ENCODE measurements at regions not wholly inside any gene's neighbourhood (a gene's known extent, or its start where the extent isn't known, plus 50 kb on each side); places are given as distances from the start of the nearest gene placed in this dataset.

DNA sequence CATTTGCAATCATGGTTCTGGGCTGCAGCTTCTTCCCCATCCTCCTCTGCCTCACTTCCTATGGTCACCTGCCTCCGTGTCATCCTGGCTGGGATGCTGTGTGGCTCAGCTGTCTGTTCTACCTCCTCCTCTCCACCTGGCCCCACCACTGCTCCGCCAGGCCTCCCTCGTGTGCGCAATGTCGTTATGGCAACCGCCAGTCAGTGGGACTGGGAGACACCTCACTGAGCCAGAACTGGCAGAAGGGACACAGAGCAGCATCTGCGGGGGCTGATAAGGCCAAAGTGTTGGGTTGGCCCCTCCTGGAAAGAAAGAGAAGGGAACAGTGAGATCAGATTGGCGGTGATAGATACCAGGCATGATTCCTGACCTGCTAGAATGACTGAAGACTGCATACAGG lies 527.5 kb downstream of the INHBA start:
- DNase-seq (ENCODE audit: low read depth, low spot score) = no peak
- H3K36me3 ChIP-seq (ENCODE audit: control insufficient read depth, insufficient read depth, low read length) = no peaks in the 10 kb centered on the region
- no peak overlapping the region for H3K4me3 ChIP-seq (ENCODE audit: low read length)
- no CpG with 5 or more reads among the region's 8 CpGs for WGBS (ENCODE audit: insufficient coverage, insufficient read length)
- no peaks in the 10 kb centered on the region for H3K27me3 ChIP-seq (ENCODE audit: control insufficient read depth, insufficient read depth, low read length)
- no peak overlapping the region for H3K27ac ChIP-seq (ENCODE audit: low read length)
- no peaks in the 10 kb centered on the region for H3K9me3 ChIP-seq (ENCODE audit: control insufficient read depth, insufficient read depth, low read length)
- no peaks in the 10 kb centered on the region; the same call in 1 of the 2 replicates for H3K4me1 ChIP-seq (ENCODE audit: control insufficient read depth, insufficient read depth, low read length)

DNA sequence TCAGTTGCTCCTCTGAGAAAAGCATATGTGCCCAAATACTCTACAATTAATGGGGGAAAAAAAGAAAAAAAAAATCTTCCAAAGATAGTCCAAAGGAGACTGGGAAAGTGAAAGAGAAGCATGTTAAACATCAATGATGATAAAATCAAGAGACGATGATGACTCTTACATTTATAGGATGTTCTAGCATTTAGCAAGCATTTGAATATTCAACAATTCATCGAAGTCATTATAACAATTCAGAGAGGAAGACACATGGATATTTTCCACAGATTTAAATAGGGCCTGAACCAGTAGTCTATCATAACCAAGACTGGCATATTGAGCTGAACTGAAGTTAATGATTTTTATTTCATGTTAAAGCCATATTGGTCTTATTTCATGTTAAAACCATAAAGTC lies 528.4 kb downstream of the INHBA start:
- Histone ChIP-seq H3K4me3 (ENCODE audit: low read length) (no peak overlapping the region), H3K27ac (ENCODE audit: low read length) (no peak overlapping the region), H3K36me3 (ENCODE audit: control insufficient read depth, insufficient read depth, low read length) (no peaks in the 10 kb centered on the region), H3K9me3 (ENCODE audit: control insufficient read depth, insufficient read depth, low read length) (no peaks in the 10 kb centered on the region), H3K4me1 (ENCODE audit: control insufficient read depth, insufficient read depth, low read length) (no peaks in the 10 kb centered on the region; the same call in 1 of the 2 replicates), H3K27me3 (ENCODE audit: control insufficient read depth, insufficient read depth, low read length) (no peaks in the 10 kb centered on the region)
- no peak for DNase-seq (ENCODE audit: low read depth, low spot score)
- no CpG with 5 or more reads among the region's 2 CpGs for WGBS (ENCODE audit: insufficient coverage, insufficient read length)

DNA sequence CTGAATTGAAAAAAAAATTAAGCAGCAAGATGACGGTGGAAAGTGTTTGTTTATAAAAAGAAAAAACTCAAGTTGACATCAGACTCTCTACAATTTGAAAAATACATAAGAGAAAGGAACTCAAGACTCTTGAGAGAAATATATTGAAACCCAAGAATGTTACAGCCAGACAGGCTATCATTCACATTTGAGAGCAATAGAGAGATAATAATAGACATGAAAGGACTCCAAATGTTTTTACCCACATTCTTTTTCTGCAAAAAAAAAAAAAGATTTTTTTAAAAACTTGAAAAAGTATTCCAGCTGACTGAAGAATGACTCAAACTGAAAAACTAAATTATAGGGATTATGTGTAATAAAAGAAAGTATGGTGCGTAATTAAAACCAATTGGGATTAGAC lies 532.4 kb downstream of the INHBA start:
- DNase-seq (ENCODE audit: low read depth, low spot score) = no peak
- H3K4me3 ChIP-seq (ENCODE audit: low read length) = no peak overlapping the region
- no peak overlapping the region for H3K27ac ChIP-seq (ENCODE audit: low read length)
- H3K36me3 ChIP-seq (ENCODE audit: control insufficient read depth, insufficient read depth, low read length) = no peaks in the 10 kb centered on the region
- H3K9me3 ChIP-seq (ENCODE audit: control insufficient read depth, insufficient read depth, low read length) = no peaks in the 10 kb centered on the region
- WGBS (ENCODE audit: insufficient coverage, insufficient read length) = 100% methylated on average over 1 of the region's 2 CpGs
- H3K4me1 ChIP-seq (ENCODE audit: control insufficient read depth, insufficient read depth, low read length) = no peaks in the 10 kb centered on the region; the same call in 1 of the 2 replicates
- no peaks in the 10 kb centered on the region for H3K27me3 ChIP-seq (ENCODE audit: control insufficient read depth, insufficient read depth, low read length)

DNA sequence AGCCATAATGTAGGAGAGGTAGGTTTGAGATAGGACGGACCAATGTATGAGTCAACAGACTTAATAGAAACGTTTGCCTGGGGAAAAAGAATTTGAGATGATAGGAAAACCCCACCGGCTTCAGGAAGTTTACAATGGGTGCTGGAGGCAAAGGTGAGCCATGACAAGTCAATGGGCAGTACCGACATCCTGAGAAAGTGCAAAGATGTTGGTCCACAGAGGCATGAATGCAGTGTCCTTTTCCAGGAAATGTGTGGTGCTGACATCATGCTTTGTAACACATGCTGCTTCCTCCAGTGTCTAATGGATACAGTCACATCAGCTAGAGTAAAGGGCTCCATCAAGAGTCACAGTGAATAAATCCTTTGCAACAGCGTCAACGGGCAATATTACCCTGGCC lies 533.6 kb downstream of the INHBA start:
- Histone ChIP-seq H3K27ac (ENCODE audit: low read length) (no peak overlapping the region), H3K36me3 (ENCODE audit: control insufficient read depth, insufficient read depth, low read length) (no peaks in the 10 kb centered on the region), H3K4me3 (ENCODE audit: low read length) (no peak overlapping the region), H3K9me3 (ENCODE audit: control insufficient read depth, insufficient read depth, low read length) (no peaks in the 10 kb centered on the region), H3K27me3 (ENCODE audit: control insufficient read depth, insufficient read depth, low read length) (no peaks in the 10 kb centered on the region), H3K4me1 (ENCODE audit: control insufficient read depth, insufficient read depth, low read length) (no peaks in the 10 kb centered on the region)
- no CpG with 5 or more reads among the region's 6 CpGs for WGBS (ENCODE audit: insufficient coverage, insufficient read length)
- DNase-seq (ENCODE audit: low read depth, low spot score) = no peak

DNA sequence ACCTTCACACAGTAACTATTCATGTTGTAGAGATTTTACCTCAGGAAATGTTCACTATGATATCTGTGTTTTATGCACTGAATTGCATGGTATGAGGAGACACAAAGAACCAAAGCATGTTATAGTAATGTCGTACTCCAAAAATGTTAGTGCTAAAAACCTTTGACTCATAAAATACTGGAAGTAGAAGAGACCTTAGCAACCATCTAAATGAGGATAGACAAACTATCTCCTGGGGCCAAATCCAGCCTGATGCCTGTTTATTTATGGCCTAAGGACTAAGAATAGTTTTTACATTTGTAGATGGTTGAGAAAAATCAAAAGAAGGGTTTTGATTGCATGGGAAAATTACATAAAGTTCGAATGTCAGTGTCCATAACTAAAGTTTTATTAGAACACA lies 535.1 kb downstream of the INHBA start:
- no peak for DNase-seq (ENCODE audit: low read depth, low spot score)
- Histone ChIP-seq H3K4me3 (ENCODE audit: low read length) (no peak overlapping the region), H3K36me3 (ENCODE audit: control insufficient read depth, insufficient read depth, low read length) (no peaks in the 10 kb centered on the region), H3K9me3 (ENCODE audit: control insufficient read depth, insufficient read depth, low read length) (no peaks in the 10 kb centered on the region), H3K27me3 (ENCODE audit: control insufficient read depth, insufficient read depth, low read length) (no peaks in the 10 kb centered on the region), H3K4me1 (ENCODE audit: control insufficient read depth, insufficient read depth, low read length) (no peaks in the 10 kb centered on the region), H3K27ac (ENCODE audit: low read length) (no peak overlapping the region)
- WGBS (ENCODE audit: insufficient coverage, insufficient read length) = no CpG with 5 or more reads among the region's 2 CpGs

DNA sequence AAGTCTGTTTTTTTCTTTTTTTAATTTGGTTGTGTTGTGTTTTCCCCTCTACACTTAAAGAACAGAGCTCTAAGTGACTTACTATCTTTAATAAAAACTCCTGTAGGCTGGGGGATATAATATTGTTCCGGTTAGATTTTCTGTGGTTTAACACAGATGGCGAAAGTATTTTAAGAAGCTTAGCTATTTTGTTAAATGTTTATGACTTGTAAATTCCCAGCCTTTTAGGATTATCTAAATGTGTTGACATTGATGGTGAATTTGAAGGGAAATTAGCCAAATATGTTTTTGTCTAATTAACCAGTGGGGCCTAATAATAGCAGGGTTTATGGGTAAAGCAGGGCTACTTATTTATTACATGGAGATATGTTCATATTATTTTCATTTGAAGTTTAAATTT lies 538.5 kb downstream of the INHBA start:
- no CpG with 5 or more reads among the region's 2 CpGs for WGBS (ENCODE audit: insufficient coverage, insufficient read length)
- no peaks in the 10 kb centered on the region for H3K36me3 ChIP-seq (ENCODE audit: control insufficient read depth, insufficient read depth, low read length)
- no peak overlapping the region for H3K27ac ChIP-seq (ENCODE audit: low read length)
- H3K4me1 ChIP-seq (ENCODE audit: control insufficient read depth, insufficient read depth, low read length) = no peaks in the 10 kb centered on the region
- no peak for DNase-seq (ENCODE audit: low read depth, low spot score)
- no peaks in the 10 kb centered on the region for H3K9me3 ChIP-seq (ENCODE audit: control insufficient read depth, insufficient read depth, low read length)
- H3K27me3 ChIP-seq (ENCODE audit: control insufficient read depth, insufficient read depth, low read length) = no peaks in the 10 kb centered on the region
- H3K4me3 ChIP-seq (ENCODE audit: low read length) = no peak overlapping the region

DNA sequence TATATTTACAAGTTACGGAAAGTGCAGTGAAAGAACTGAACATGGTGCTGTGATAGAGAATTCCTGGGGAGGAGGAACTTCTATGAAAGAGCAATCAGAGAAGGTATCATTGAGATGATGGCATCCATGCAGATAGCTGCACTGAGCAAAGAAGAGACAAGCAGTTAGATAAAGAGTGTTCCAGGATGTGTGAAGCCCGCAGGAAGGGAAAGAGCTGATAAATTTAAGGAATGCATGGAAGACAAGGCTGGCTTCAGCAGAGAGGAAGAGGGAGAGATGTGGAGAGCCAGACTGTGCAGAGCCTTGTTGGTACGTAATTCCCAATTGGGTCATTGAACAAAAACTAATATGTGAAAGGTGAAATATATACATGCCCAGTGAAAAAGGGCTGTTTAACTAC lies 538.9 kb downstream of the INHBA start:
- Histone ChIP-seq H3K27ac (ENCODE audit: low read length) (no peak overlapping the region), H3K4me1 (ENCODE audit: control insufficient read depth, insufficient read depth, low read length) (no peaks in the 10 kb centered on the region), H3K27me3 (ENCODE audit: control insufficient read depth, insufficient read depth, low read length) (no peaks in the 10 kb centered on the region), H3K36me3 (ENCODE audit: control insufficient read depth, insufficient read depth, low read length) (no peaks in the 10 kb centered on the region), H3K9me3 (ENCODE audit: control insufficient read depth, insufficient read depth, low read length) (no peaks in the 10 kb centered on the region), H3K4me3 (ENCODE audit: low read length) (no peak overlapping the region)
- no peak for DNase-seq (ENCODE audit: low read depth, low spot score)
- 100% methylated on average over 1 of the region's 3 CpGs for WGBS (ENCODE audit: insufficient coverage, insufficient read length)

DNA sequence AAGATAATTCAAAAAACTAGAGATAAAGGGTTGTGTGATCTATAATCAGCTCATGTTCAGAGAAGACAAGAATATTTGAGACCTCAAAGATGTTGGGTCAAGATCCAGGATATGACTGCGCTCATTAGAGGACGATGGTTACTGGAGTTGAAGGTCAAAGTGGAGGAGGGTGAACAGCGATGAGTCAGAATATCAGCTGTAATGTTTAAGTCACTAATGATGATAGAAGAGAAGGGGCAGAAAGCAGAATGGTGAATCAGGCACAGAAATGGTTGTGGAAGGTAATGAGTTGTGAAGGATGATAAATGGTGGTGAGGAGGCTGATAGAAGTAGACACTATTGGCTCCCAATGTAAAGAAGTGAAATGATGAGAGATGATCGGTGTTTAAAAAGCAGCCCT lies 540.3 kb downstream of the INHBA start:
- no peaks in the 10 kb centered on the region for H3K27me3 ChIP-seq (ENCODE audit: control insufficient read depth, insufficient read depth, low read length)
- no peaks in the 10 kb centered on the region for H3K36me3 ChIP-seq (ENCODE audit: control insufficient read depth, insufficient read depth, low read length)
- no CpG with 5 or more reads among the region's 4 CpGs for WGBS (ENCODE audit: insufficient coverage, insufficient read length)
- H3K4me3 ChIP-seq (ENCODE audit: low read length) = no peak overlapping the region
- DNase-seq (ENCODE audit: low read depth, low spot score) = no peak
- H3K27ac ChIP-seq (ENCODE audit: low read length) = no peak overlapping the region
- H3K9me3 ChIP-seq (ENCODE audit: control insufficient read depth, insufficient read depth, low read length) = no peaks in the 10 kb centered on the region
- H3K4me1 ChIP-seq (ENCODE audit: control insufficient read depth, insufficient read depth, low read length) = no peaks in the 10 kb centered on the region

DNA sequence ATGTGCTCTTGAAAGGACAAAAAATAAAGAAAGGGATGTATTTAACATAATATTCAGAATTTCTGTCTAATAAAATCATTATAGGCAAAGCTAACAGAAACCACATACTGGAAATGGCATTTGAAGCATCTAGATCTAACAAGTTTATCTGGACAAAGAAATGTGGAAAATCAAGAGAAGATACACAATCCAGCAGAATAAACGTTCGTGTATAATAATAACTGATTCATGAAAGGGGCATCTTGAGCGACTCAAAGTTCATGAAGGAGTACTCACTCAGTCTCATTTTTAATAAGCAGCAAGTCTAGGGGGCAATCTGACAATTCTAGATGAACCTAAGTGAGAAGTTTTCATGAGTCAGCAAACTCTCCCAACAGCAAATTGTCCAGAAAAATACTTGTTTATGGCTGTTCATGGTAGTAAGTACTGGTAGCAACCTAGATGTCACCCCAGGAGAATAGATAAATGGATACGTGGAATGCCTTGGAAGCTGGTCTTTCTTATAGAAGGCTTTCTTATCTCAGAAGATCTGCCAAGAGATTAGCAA lies 541.8 kb downstream of the INHBA start:
- no peak for DNase-seq (ENCODE audit: low read depth, low spot score)
- no CpG with 5 or more reads among the region's 4 CpGs for WGBS (ENCODE audit: insufficient coverage, insufficient read length)
- no peaks in the 10 kb centered on the region for H3K9me3 ChIP-seq (ENCODE audit: control insufficient read depth, insufficient read depth, low read length)
- H3K27me3 ChIP-seq (ENCODE audit: control insufficient read depth, insufficient read depth, low read length) = no peaks in the 10 kb centered on the region
- H3K27ac ChIP-seq (ENCODE audit: low read length) = no peak overlapping the region
- H3K36me3 ChIP-seq (ENCODE audit: control insufficient read depth, insufficient read depth, low read length) = no peaks in the 10 kb centered on the region
- no peaks in the 10 kb centered on the region for H3K4me1 ChIP-seq (ENCODE audit: control insufficient read depth, insufficient read depth, low read length)
- H3K4me3 ChIP-seq (ENCODE audit: low read length) = no peak overlapping the region

DNA sequence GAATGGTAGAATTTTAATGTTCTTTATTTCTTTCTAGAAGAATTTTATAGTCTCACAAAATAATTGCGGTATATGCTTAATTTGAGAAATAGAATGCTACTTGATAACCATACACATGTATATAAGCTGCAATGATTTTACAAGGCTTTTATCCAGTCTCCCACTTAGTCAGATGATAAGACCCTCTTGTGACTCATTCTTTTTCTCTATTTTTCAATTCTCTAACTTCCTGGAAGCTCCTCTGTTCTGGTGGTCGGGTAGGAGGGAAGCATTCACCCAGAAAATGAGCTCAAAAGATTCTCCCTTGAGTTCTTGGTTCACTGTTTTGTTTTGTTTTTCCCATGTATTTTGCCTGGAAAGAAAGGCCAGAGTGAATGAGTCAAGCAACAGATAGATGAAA lies 546.6 kb downstream of the INHBA start:
- H3K9me3 ChIP-seq (ENCODE audit: control insufficient read depth, insufficient read depth, low read length) = no peaks in the 10 kb centered on the region
- no peak overlapping the region for H3K27ac ChIP-seq (ENCODE audit: low read length)
- no peak for DNase-seq (ENCODE audit: low read depth, low spot score)
- no peak overlapping the region for H3K4me3 ChIP-seq (ENCODE audit: low read length)
- H3K27me3 ChIP-seq (ENCODE audit: control insufficient read depth, insufficient read depth, low read length) = no peaks in the 10 kb centered on the region
- no peaks in the 10 kb centered on the region for H3K36me3 ChIP-seq (ENCODE audit: control insufficient read depth, insufficient read depth, low read length)
- WGBS (ENCODE audit: insufficient coverage, insufficient read length) = no CpG with 5 or more reads among the region's 2 CpGs
- no peaks in the 10 kb centered on the region for H3K4me1 ChIP-seq (ENCODE audit: control insufficient read depth, insufficient read depth, low read length)

DNA sequence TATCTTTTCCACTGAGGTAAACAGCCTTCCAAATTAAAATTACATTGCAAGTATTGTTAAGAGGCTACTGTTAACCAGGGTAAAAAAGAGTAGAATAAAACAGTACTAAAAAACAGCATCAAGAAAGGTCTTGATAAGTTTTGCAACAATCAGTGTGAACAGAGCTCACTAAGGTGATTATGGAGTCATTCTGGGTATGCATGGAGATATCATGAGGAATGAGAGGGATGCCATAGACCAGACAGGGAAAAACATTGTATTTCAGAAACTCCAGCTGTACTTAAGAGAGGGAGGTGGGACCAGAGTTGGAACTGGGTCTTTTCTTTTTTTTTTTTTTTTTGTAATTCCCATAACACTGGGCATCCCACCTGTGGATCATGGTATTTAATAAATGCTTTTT lies 549.6 kb downstream of the INHBA start:
- no peaks in the 10 kb centered on the region for H3K27me3 ChIP-seq (ENCODE audit: control insufficient read depth, insufficient read depth, low read length)
- no peaks in the 10 kb centered on the region for H3K9me3 ChIP-seq (ENCODE audit: control insufficient read depth, insufficient read depth, low read length)
- no peak overlapping the region for H3K27ac ChIP-seq (ENCODE audit: low read length)
- no peaks in the 10 kb centered on the region for H3K36me3 ChIP-seq (ENCODE audit: control insufficient read depth, insufficient read depth, low read length)
- H3K4me1 ChIP-seq (ENCODE audit: control insufficient read depth, insufficient read depth, low read length) = no peaks in the 10 kb centered on the region
- H3K4me3 ChIP-seq (ENCODE audit: low read length) = no peak overlapping the region
- DNase-seq (ENCODE audit: low read depth, low spot score) = no peak

All from iPS DF 6.9 (cell line).